ENCODE measurements at regions not wholly inside any gene's neighbourhood (a gene's known extent, or its start where the extent isn't known, plus 50 kb on each side); places are given as distances from the start of the nearest gene placed in this dataset.
"Not testable (repeated sequence)": the region's sequence is repeated elsewhere in the genome, so short reads cannot be mapped to it uniquely, and the experiment has no call there.

DNA sequence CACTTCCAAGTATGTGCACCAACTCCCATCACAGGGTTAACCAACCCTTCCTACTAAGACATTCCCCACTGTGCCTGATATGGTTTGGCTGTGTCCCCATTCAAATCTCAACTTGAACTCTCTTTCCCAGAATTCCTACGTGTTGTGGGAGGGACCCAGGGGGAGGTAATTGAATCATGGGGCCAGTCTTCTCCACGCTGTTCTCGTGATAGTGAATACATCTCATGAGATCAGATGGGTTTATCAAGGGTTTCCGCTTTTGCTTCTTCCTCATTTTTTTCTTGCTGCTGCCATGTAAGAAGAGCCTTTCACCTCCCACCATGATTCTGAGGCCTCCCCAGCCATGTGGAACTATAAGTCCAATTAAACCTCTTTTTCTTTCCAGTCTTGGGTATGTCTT is 681.8 kb upstream of the TBX3 start:
- TF ChIP-seq, protein P1, sequence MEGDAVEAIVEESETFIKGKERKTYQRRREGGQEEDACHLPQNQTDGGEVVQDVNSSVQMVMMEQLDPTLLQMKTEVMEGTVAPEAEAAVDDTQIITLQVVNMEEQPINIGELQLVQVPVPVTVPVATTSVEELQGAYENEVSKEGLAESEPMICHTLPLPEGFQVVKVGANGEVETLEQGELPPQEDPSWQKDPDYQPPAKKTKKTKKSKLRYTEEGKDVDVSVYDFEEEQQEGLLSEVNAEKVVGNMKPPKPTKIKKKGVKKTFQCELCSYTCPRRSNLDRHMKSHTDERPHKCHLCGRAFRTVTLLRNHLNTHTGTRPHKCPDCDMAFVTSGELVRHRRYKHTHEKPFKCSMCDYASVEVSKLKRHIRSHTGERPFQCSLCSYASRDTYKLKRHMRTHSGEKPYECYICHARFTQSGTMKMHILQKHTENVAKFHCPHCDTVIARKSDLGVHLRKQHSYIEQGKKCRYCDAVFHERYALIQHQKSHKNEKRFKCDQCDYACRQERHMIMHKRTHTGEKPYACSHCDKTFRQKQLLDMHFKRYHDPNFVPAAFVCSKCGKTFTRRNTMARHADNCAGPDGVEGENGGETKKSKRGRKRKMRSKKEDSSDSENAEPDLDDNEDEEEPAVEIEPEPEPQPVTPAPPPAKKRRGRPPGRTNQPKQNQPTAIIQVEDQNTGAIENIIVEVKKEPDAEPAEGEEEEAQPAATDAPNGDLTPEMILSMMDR (IDR thresholded peaks at IDR 0.05), result not testable (repeated sequence)
- TF ChIP-seq POLR2A (IDR thresholded peaks at IDR 0.05), result not testable (repeated sequence)

Measured in thyroid gland (tissue), 4 donors.